ENCODE measurements at regions not wholly inside any gene's neighbourhood (a gene's known extent, or its start where the extent isn't known, plus 50 kb on each side); places are given as distances from the start of the nearest gene placed in this dataset.
A peak's percentile ranks its signal among the peaks of the same experiment; 100 is the strongest.
"Not testable (repeated sequence)": the region's sequence is repeated elsewhere in the genome, so short reads cannot be mapped to it uniquely, and the experiment has no call there.

DNA sequence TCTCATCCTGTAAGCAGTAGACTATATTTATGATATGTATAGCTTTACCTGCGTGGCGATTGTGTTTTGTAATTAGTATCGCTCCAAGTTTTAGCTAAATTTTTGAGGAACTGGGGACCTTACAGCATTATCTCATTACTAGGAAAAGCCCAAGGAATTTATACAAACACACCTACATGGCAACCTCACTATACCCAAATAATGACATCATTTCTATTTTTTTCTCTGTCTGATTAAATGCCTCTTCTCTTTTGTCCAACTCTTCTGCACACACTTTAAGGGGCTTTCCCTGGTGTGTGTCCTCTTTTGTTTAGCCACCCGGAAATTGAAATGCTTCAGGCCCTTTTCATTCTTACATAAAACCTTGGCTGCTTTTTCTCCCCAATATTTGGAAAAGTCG lies 82.9 kb upstream of the EXOC2 start:
- H3K9me2 ChIP-seq (ENCODE audit: insufficient read depth) = no peaks in the 10 kb centered on the region
- 57 to 68% methylated on average over 5 of the region's 5 CpGs for WGBS, 2 experiments (ENCODE audit: low coverage in 1 of 2, low lambda C conversion rate in 2 of 2, missing lambda C conversion rate in 2 of 2)

GRCh38 chr6:771683-772082 lies 78.7 kb upstream of the EXOC2 start:
- H3K9ac ChIP-seq; H2AFZ ChIP-seq; H3K36me3 ChIP-seq (ENCODE audit: low read depth); DNase-seq; H3K9me2 ChIP-seq (ENCODE audit: insufficient read depth); H3F3A ChIP-seq (ENCODE audit: insufficient read depth); H3K4me2 ChIP-seq (ENCODE audit: unreplicated experiment); H3K4me3 ChIP-seq; H3K27ac ChIP-seq; H3K9me3 ChIP-seq (ENCODE audit: low read depth); H3K4me1 ChIP-seq (ENCODE audit: insufficient read depth); in situ Hi-C loops (cut with MboI); H4K20me1 ChIP-seq (ENCODE audit: insufficient read depth); H3K79me2 ChIP-seq (ENCODE audit: insufficient read depth): not testable (repeated sequence)
- peaks cover 12% of the 10 kb centered on the region; the same call in 1 of the 2 replicates for H3K27me3 ChIP-seq (replicated peaks; ENCODE audit: insufficient read depth)

More for the DNA sequence above, 82.9 kb upstream of the EXOC2 start:
- Histone ChIP-seq H3K9me3 (ENCODE audit: low read depth) (no peaks in the 10 kb centered on the region), H3K9ac (no peak overlapping the region), H3K27ac (no peak overlapping the region), H3F3A (ENCODE audit: insufficient read depth) (no peaks in the 10 kb centered on the region), H3K36me3 (ENCODE audit: low read depth) (no peaks in the 10 kb centered on the region), H3K4me3 (no peak overlapping the region), H2AFZ (no peak overlapping the region), H3K79me2 (ENCODE audit: insufficient read depth) (no peaks in the 10 kb centered on the region), H3K4me2 (ENCODE audit: unreplicated experiment) (no peak overlapping the region), H3K27me3 (replicated peaks; ENCODE audit: insufficient read depth) (peaks cover 3% of the 10 kb centered on the region; the same call in 1 of the 2 replicates), H3K4me1 (ENCODE audit: insufficient read depth) (no peaks in the 10 kb centered on the region), H4K20me1 (ENCODE audit: insufficient read depth) (no peaks in the 10 kb centered on the region)
- no peak for DNase-seq
- in situ Hi-C loops (cut with MboI) = no loop called here
- TF ChIP-seq EZH2 (IDR thresholded peaks at IDR 0.05; ENCODE audit: insufficient read depth, poor library complexity, severe bottlenecking) = no peak
- TF ChIP-seq EZH2phosphoT487 (IDR thresholded peaks at IDR 0.05; ENCODE audit: insufficient read depth, low read depth) = no peak

DNA sequence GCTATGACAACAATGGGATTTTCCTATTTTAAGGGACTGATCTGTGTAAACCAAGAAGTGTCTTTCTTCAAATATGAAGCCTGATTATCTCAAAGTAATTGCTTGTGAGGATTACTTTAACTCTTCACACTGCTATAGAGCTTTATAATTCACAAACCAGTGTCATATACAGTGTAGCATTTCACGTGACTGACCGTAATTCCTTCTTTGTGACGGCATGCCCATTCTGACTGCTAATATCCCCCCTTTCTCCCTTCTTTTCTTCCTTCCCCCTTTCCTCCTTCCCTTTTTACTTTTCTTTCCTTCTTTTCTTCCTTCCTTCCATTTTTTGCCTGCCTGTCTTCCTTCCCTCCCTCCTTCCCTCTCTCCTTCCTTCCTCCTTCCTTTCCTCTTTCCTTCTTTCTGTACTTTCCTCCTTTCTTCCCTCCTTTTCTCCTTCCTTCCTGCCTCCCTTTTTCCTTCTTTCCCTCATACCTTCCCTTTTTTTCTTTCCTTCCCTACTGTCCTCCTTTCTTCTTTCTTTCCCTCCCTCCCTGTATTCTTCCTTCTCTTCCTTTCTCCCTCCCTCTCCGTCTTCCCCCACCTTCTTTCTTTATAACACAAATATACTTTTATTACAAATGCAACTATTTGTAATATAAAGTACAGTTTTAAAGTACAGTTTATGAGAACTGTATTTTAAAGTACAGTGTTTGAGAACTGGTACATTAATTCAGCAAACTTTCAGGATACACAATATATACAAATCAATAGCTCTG lies 75.0 kb upstream of the EXOC2 start:
- Histone ChIP-seq H3K4me2 (ENCODE audit: unreplicated experiment) (no peak overlapping the region), H3K79me2 (ENCODE audit: insufficient read depth) (no peaks in the 10 kb centered on the region), H2AFZ (no peak overlapping the region), H3K4me1 (ENCODE audit: insufficient read depth) (no peaks in the 10 kb centered on the region), H3K27ac (no peak overlapping the region), H3K4me3 (no peak overlapping the region), H3K9me3 (ENCODE audit: low read depth) (no peaks in the 10 kb centered on the region), H3K36me3 (ENCODE audit: low read depth) (no peaks in the 10 kb centered on the region), H3K27me3 (replicated peaks; ENCODE audit: insufficient read depth) (peaks cover 11% of the 10 kb centered on the region), H3K9ac (no peak overlapping the region), H3K9me2 (ENCODE audit: insufficient read depth) (no peaks in the 10 kb centered on the region), H3F3A (ENCODE audit: insufficient read depth) (no peaks in the 10 kb centered on the region), H4K20me1 (ENCODE audit: insufficient read depth) (no peaks in the 10 kb centered on the region)
- WGBS, 2 experiments (ENCODE audit: low coverage in 1 of 2, low lambda C conversion rate in 2 of 2, missing lambda C conversion rate in 2 of 2) = 74% methylated on average over 4 of the region's 4 CpGs
- in situ Hi-C loops (cut with MboI) = no loop called here
- DNase-seq = no peak
- TF ChIP-seq EZH2 (IDR thresholded peaks at IDR 0.05; ENCODE audit: insufficient read depth, poor library complexity, severe bottlenecking) (no peak), EZH2phosphoT487 (IDR thresholded peaks at IDR 0.05; ENCODE audit: insufficient read depth, low read depth) (no peak)

DNA sequence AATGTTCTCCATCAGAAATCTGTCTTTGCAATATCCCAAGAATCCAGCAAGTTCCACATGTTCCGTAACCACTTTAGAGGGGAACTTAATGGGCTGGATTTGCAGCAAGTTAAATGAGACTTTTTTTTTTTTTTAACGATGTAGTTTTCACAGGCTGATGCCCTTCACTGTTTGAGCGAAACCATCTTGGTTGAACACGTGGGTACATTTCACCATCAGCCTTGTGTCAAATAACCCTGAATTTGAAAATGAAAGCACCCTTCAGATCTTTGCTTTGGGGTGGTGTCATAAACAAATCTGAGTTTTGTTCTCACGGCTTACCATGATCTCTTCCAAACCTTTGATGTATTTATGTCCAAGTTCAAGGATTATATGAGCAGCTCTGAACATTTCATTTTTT lies 73.7 kb upstream of the EXOC2 start:
- Histone ChIP-seq H4K20me1 (ENCODE audit: insufficient read depth) (no peaks in the 10 kb centered on the region), H3K27ac (no peak overlapping the region), H3K79me2 (ENCODE audit: insufficient read depth) (no peaks in the 10 kb centered on the region), H3K36me3 (ENCODE audit: low read depth) (no peaks in the 10 kb centered on the region), H2AFZ (no peak overlapping the region), H3K4me1 (ENCODE audit: insufficient read depth) (no peaks in the 10 kb centered on the region), H3K27me3 (replicated peaks; ENCODE audit: insufficient read depth) (peaks cover 9% of the 10 kb centered on the region), H3K9me3 (ENCODE audit: low read depth) (no peaks in the 10 kb centered on the region), H3F3A (ENCODE audit: insufficient read depth) (no peaks in the 10 kb centered on the region), H3K4me3 (0 out of 2 replicates have a peak overlapping the region, but pooled peaks have one; percentile 2), H3K9ac (no peak overlapping the region), H3K9me2 (ENCODE audit: insufficient read depth) (no peaks in the 10 kb centered on the region), H3K4me2 (ENCODE audit: unreplicated experiment) (no peak overlapping the region)
- in situ Hi-C loops (cut with MboI) = no loop called here
- DNase-seq = peak; percentile 10
- 25 to 35% methylated on average over 5 of the region's 5 CpGs for WGBS, 2 experiments (ENCODE audit: low coverage in 1 of 2, low lambda C conversion rate in 2 of 2, missing lambda C conversion rate in 2 of 2)
- TF ChIP-seq EZH2 (IDR thresholded peaks at IDR 0.05; ENCODE audit: insufficient read depth, poor library complexity, severe bottlenecking) = no peak
- TF ChIP-seq EZH2phosphoT487 (IDR thresholded peaks at IDR 0.05; ENCODE audit: insufficient read depth, low read depth) = no peak

GRCh38 chr6:761997-762396 lies 69.1 kb upstream of the EXOC2 start:
- H3K4me3 ChIP-seq = peak overlapping the region; percentile 42

More at GRCh38 chr6:761997-762396, 69.1 kb upstream of the EXOC2 start:
- peaks cover 2% of the 10 kb centered on the region for H3K27me3 ChIP-seq (replicated peaks; ENCODE audit: insufficient read depth)
- WGBS, 2 experiments (ENCODE audit: low coverage in 1 of 2, low lambda C conversion rate in 2 of 2, missing lambda C conversion rate in 2 of 2) = 11 to 12% methylated on average over 13 of the region's 13 CpGs
- in situ Hi-C loops (cut with MboI) = no loop called here
- H3K27ac ChIP-seq = no peak overlapping the region
- H3K4me1 ChIP-seq (ENCODE audit: insufficient read depth) = no peaks in the 10 kb centered on the region
- H3K9ac ChIP-seq = no peak overlapping the region
- no peaks in the 10 kb centered on the region for H3F3A ChIP-seq (ENCODE audit: insufficient read depth)
- H3K79me2 ChIP-seq (ENCODE audit: insufficient read depth) = no peaks in the 10 kb centered on the region
- H3K36me3 ChIP-seq (ENCODE audit: low read depth) = no peaks in the 10 kb centered on the region
- H3K9me2 ChIP-seq (ENCODE audit: insufficient read depth) = no peaks in the 10 kb centered on the region
- peak overlapping the region; percentile 62 for H3K4me2 ChIP-seq (ENCODE audit: unreplicated experiment)
- DNase-seq = no peak
- H4K20me1 ChIP-seq (ENCODE audit: insufficient read depth) = no peaks in the 10 kb centered on the region
- TF ChIP-seq EZH2 (IDR thresholded peaks at IDR 0.05; ENCODE audit: insufficient read depth, poor library complexity, severe bottlenecking) (no peak), EZH2phosphoT487 (IDR thresholded peaks at IDR 0.05; ENCODE audit: insufficient read depth, low read depth) (no peak)
- H3K9me3 ChIP-seq (ENCODE audit: low read depth) = no peaks in the 10 kb centered on the region
- H2AFZ ChIP-seq = peak overlapping the region; percentile 52

All from GM23248 (cell line).